CD4-positive, alpha-beta T cell treated with Interleukin-15 for 4 hours (primary cell): ENCODE measurements at regions not wholly inside any gene's neighbourhood (a gene's known extent, or its start where the extent isn't known, plus 50 kb on each side); places are given as distances from the start of the nearest gene placed in this dataset.
"Not testable (repeated sequence)": the region's sequence is repeated elsewhere in the genome, so short reads cannot be mapped to it uniquely, and the experiment has no call there.

Experiments used
- DNase-seq: peaks from one replicate; pipeline ENCODE4 v3.0.0-alpha.2; 2020; ENCODE audit warnings: low spot score

DNA sequence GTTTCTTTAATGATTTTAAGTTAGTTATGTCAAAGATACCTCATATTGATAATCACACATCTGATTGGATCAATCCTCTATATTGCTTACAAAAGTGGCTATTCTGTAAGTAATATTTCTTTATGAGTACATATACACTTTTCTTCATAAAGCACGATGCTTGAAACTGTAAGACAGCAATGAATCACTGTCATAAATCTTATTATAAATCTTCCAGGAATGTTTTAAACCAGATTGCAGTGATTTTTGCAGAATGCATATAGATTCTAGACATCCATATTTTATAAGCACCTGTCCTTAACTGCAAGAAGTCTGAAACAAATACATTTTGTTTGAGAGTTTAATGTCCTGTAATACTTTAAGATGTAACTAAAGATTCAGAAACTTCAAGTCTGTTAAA, 367.0 kb upstream of the FANCL start:
- DNase-seq: no peak

DNA sequence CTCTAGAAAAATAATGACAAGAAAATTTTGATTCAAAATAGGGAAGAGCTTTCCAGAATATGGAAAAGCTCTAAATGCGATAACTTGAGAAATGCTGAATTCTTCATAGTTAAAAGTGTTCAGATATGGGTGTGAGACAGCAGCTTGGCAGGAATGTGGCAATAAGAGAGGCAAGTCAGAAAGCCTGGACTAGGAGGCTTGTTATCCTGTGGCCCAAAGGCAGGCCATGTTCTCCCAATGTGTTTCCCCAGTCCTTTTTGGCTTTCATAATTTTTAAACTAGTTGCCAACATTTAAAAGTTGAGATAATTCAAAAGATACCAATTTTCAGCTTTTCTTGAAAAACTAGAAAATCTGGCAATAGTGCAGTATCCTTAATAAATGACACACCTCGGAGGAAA, 366.3 kb upstream of the FANCL start:
- no peak for DNase-seq

DNA sequence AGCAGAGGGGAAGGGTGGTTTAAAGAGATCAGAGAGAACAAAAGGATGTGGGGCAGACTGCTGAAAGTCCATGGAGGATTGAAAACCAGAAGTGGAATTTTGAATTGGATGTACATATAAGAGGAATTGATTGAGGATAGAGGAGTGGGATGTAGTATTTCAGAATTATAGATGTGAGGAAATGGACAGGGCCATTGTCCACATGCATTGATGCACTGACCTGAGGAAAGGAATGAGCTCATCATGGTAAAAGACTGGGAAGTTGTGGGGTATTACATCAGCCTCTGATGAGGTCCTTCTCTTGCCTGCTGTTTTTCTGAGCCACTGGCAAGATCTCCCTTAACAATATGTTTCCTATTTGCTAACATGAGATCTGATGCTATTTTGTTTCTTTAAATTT, 365.7 kb upstream of the FANCL start:
- no peak for DNase-seq

DNA sequence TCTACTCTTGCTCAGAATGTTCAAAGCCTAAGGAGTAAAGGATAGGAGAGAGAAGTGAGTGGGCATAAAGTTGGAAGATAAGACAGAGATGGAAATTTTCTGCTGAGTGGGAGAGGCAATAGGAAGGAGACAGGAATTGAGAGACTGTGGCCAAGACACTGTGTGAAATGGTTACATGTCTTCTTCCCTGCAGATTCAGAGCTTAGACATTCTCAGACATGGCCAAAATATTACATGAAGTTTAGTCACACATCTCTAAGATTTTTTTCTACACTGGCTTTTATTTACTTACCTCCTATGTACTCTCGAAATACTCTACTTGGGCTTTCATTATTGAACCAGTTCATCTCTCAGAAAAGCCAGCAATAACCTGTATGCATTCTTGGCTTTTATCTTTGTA, 363.0 kb upstream of the FANCL start:
- no peak for DNase-seq

DNA sequence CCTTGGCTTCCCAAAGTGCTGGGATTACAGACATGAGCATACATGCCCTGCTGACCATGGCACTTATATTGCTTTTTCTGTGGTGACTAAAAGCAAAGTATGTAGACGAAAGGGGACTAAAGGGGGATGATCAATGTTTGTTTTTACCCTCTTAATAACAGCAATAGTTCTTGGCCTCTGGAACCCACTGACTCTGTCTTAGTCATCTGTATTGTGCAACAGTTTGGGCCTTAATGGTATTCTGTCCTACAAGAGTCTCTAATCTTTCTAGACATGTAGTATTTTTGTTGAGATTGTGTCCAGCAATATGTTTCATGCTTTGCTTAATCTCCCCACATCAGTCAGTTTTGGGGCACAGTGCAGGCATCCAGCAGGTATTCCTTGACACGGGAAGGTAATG, 359.9 kb upstream of the FANCL start:
- DNase-seq: no peak

DNA sequence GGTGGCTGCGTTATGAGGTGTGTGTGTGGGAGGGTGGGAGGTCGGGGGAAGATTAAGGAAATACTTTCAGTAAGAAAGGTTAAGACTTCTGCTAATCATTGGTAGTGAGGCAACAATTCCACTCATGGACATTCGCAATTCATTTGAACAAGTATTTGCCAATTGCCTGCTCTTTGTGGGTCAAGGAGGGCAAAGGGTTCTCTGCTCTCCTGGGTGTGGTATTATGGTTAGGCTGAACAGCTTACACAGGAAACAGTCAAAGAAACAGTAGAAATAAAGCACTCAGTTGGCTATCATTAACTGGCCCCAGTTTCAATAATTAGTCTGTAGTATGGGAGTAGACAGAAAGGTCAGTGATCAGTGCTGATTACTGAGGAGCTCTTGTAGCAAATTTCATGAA, 357.0 kb upstream of the FANCL start:
- DNase-seq: no peak

DNA sequence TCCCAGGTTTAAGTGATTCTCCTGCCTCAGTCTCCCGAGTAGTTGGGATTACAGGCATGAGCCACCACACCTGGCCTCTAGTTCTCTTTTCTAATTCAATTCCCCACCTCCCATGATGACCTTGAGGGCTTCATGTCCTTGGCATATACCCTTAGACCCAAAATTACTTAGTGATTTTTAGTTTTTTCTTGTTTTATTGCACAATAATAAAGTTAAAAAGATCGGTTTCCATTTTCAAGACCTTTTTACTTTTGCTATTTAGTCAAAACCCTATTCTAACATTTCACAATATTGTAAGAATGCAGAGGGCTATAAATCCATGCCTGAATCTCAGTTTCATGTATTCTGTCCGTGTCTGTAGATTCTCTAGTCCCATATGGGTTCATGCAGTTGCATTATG, 354.6 kb upstream of the FANCL start:
- DNase-seq: no peak

DNA sequence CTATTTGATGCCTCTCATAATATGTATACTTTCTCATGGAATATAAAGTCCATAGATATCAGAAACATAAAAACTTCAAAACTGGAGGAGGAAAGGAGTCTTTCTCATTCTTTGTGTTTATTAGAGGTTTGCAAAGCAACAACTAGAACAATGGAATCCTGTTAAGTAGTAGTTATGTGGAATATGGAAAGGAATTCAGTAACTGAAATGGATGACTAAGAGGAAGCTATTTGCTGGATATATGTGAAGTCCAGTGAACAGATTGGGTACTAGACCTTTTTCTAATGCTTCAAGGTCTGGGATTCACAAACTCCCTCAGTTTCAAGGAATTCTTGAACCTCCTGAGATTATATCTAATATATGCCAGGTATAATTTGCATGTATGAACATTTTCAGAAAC, 353.6 kb upstream of the FANCL start:
- DNase-seq: no peak

DNA sequence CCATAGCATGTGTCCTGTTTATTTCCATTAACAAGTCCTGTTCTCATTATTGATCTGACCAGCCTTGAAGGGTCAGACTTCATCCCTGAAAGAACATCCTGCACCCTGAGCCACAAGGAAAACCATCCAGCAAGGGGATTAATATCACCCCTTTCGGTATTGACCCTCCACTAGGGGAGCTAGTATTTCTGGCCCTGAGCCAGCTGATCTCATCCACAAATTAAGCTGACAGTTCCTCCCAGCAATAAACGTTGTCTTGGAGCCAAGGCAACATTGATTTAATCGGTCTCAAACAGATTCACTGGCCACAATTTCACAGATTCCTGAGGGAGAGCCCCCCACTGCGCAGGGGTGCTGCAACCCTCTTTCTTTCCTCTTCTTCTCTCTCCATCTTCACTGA, 353.1 kb upstream of the FANCL start:
- no peak for DNase-seq

DNA sequence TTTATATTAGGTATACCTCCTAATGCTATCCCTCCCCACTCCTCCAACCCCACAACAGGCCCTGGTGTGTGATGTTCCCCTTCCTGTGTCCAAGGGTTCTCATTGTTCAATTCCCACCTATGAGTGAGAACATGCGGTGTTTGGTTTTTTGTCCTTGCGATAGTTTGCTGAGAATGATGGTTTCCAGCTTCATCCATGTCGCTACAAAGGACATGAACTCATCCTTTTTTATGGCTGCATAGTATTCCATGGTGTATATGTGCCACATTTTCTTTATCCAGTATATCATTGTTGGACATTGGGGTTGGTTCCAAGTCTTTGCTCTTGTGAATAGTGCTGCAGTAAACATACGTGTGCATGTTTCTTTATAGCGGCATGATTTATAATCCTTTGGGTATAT, 345.1 kb upstream of the FANCL start:
- not testable (repeated sequence) for DNase-seq

DNA sequence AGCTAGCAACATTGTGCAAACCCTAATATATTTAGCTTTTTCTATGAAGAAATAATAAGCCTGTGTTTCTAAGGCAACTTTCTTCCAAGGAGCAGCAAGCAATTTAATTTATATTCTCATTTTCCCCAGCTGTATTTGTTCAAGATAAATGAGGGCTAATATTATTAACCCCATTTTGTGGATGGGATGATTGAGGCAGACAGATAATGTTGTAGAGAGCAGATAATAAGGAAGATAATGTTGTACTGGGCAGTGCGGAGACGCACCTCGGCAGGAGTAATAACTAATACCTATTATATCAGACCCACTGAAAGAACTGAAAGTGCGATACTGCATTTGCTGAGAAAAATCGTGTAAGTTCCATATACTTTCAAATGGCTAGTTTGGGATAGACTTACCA, 344.1 kb upstream of the FANCL start:
- DNase-seq: no peak

DNA sequence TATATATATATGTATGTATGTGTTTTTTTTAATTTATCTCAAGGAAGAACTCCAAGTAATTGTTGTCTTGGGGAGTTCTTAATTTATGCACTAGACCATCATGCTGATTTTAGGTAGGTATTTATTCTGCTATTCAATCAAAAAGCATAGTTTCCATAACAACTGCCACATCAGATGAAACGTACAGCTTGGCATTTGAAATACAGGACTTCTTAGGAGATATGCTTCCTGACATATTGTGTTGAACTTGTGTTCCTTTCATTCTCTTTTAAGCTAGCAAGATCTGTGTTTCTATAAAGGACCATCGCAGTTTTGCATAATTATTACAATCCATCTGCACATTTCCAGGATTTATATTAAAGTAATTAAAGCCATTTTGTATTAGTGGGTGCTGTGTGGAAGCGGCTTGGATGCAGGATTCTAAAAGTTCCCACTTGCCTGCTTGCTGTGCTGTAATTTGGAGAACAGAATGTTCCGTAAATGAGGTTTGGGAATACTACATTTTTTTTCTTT, 343.5 kb upstream of the FANCL start:
- DNase-seq: no peak

DNA sequence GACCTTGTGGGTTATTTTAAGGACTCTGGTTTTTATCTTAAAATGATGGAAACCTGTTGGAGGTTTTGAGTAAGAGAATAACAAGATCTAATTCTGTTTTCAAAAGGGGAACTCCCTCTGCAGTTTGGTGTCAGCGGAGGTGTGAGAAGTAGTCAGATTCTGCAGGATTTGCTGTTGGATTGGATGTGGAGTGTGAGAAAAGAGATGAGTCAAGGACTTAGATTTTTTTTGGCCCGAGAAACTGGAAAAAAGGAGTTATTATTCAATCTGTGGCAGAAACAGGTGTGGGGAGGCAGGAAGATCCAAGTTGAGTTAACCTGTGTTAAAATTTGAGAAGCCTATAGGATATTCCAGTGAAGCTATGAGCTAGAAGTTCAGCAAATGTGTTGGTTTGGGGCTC, 337.2 kb upstream of the FANCL start:
- no peak for DNase-seq

DNA sequence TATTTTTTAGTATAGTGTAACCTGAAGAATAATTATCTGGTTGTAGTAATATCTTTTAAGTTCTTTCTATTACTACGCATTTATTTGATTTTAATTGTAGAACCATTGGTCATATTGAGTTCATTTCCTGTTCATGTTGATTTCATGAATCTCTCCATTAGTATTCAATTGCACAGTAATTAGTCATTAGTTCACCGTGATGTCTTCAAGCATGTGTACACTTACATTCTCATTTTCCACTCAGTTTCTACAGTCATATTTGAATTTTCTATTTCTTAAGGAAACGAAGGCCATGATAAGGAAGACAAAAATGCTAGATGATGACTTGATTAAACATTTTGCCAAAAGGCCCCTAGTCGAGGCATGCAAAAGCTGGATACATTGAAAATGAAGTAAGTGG, 333.7 kb upstream of the FANCL start:
- no peak for DNase-seq

DNA sequence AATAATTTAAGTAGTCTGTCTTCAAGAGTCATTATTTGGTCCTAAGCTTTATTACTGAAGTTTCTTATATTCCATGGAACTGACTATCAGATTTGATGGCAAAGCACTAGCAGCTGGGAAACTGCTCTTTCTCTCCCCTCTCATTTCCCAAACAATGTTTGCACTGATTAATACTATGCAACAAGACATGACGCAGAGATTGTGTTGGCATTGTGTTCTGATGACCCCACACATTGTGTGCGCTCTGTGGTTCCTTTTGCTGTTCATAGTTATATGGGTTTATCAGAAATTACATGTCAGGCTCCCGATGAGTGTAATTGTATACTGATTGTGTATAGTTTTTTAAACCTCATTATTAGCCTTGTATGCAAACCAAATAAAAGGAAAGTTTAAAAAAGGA, 331.6 kb upstream of the FANCL start:
- DNase-seq: no peak

DNA sequence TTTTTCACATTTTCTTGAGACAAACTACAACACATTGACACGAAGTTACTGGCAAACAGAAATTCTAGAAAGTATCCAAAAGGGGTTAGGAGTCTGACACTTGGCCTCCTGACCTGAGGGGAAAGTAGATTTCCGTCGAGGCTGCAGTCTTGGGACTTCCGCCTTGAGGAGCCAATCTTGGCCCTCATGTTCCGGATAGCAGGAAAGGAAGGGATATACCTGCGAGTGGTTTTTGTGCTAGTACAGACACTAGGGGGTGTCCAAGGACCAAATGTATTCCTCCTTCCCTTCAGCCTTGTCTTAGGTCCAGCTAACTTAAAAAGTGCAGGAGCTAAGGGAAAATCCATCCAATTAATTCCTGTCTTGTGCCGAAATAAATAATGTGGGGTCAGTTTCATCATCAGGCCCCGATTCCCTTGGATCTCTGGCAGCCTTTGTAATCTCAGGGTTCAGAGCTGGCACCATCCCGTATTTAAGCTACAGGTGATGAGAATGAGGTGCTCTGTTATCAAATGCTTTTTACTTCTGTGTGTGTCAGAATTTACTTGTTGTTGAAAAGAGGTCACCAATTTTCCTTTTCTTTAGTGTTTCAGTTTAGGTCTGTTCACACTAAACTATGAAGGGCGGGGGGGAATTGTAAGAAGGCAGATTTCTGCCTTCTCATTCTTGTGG, 330.2 kb upstream of the FANCL start:
- no peak for DNase-seq

DNA sequence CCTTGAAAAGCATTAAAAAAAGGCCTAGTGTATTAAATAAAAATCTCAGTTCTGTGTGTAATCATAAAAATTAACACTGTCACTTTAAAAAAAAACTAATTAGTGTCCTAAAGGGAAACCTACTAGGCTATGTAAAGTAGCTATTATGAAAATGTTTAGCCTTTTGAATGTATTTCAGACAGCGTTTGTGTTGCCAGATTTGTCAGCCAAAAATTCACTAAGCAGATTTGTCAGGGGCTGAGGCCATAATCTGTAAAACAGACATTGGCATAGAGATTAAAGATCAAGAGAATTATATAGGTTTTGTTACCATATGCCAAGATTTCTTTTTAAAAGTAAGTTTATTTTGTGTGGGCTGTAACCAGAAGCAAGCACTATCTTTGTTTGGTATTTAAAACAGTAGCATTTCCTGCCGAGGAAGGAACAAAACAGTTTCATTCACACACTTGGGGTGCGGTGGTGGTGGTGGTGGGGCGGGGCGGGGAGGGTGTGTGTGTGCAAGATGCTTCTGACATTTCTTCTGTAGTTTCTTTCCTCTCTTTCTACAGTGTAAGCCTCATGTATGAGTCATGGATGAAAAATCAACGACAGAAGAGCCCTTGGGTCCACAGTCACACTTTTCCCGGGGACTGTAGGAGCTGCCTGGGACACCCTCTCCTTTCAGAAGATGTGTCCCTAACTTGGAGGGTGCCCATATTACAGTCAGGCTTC, 328.5 kb upstream of the FANCL start:
- no peak for DNase-seq

DNA sequence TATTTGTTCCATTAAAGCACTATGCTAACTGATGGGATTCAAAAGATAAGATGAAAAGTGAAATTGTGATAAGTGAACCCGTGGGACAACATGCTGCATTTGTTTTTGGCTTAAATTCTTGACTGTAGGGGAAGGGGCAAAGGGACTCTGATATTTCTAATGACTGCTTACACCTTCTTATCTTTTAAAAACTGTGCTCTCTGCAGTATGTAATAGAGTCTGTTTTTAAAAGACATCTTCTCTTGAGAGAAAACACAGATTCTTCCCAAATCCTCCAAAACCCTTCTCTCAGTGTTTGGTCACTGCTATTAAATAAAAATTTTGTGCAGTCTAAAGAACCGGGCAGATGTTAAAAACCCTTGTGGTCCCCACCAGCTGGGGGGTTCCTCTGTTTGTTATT, 327.8 kb upstream of the FANCL start:
- DNase-seq: no peak

DNA sequence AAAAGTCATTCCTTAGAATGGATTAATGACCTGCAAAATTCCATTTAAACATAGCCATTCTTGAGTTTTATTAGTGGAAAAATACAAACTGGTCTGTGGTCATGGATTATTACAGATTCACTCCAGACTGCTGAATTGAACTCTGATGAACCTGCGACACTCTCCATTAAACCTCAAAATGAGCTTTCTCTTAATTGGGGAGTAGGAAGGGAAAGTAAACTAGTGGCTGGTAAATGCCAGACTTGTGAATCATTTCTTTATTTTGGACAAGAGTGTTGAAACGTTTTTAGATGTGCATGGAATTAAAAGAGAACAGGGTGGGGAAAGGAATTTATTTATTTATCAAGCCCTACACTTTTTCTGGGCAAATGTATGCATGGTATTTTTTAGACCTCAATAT, 321.2 kb upstream of the FANCL start:
- no peak for DNase-seq

DNA sequence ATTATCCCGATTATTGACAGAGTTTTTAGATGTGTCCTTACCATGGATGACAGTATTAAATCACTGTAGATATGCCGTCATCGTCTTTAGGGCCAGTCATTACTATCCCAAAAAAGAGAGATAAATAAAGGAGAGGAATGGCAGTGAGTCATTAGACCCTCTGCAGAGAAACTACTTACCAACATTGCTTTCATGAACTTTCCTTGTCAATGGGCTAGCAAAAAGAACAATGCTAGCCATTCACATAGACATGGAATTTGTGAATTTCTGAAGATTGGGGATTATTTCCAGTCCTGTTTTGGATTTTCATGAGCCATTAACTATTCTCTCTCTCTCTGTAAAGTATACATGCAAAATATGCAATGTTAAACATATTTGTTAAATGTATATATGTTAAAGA, 319.4 kb upstream of the FANCL start:
- no peak for DNase-seq

DNA sequence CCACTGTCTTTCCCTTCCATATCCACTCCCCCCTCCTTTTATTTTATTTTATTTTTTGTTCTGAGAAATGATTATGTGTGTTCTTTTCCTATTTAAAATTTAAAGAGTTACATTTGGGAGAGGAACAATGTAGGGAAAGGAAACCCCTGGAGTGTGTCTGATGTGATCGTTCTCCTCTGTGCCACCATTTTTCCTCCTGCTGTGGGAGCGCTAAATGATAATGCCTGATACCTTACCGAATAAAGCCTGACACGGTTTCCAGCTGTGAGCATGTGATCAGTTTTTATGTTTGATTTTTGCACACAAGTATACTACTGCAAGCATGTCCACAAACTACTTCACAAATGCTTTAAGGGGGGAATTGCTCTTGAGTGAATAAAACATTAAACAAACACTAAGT, 317.8 kb upstream of the FANCL start:
- DNase-seq: no peak

DNA sequence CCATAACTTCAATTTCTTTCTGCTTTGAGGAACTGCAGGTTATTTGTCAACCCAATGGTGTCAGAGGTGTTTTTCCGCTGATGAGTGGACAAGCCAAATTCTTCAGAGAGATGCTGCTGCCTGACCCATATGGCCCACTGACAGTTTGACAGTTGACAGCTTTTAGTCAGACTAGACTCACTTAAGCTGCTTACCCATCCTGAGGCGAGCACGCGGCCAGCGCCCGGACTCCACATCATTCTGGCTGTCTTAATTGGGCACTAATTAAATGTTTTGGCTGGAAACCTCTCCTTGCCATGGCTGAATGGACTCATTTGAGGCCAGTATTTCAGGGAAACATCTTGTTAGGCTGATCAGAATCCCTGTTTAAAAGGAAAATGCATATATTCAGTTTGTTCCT, 316.1 kb upstream of the FANCL start:
- no peak for DNase-seq

DNA sequence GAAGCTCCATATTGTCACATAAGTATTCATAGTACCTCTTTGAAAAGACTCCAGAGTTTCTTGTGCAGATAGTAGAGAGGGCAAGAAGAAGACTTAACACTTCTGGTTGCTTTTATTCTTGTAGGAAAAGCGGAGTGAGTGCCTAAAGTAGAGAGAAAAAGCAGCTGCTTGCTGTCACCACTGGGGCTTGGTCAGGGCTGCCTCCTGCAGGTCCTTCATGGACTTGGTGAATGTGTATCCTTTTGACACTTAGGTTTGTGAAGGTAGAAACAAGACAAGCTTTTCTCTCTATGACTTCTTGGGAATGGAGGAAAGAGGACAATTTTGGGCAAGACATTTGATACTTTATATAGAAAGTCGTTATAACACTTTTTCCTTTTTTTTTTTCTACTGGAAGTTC, 312.8 kb upstream of the FANCL start:
- DNase-seq: no peak

DNA sequence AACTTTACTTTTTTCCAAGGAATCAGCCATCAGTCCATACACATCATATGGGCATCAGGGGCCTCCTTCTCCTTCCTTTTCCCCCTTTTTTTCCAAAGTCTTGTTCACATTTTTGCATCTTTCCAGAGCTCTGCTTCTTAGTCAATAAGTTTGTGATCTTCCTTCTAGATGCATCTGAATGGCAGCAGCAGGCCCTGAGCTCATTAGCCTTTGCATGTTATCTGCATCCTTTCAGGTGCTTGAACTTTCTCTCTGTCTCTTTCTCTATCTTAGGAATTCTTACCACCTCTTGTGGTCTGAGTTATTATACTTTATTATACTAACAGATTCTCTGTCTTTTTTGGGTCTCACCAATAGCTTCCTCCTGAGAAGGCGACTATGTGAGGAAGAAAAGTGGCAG, 312.4 kb upstream of the FANCL start:
- no peak for DNase-seq
